Peyer's patch (tissue), 4 donors: ENCODE measurements at regions not wholly inside any gene's neighbourhood (a gene's known extent, or its start where the extent isn't known, plus 50 kb on each side); places are given as distances from the start of the nearest gene placed in this dataset.

ENCODE experiments used
- DNase-seq, 3 donors: peaks; one replicate each; pipeline ENCODE4 v3.0.0-alpha.2; 2017 to 2019
- H3K27ac ChIP-seq, 4 donors: fragments of 200-600 bp; sonication (generic); one replicate each; pipeline ENCODE4 v1.5.1; 2016 to 2019
- H3K27me3 ChIP-seq, 2 donors: fragments of 200-600 bp; sonication (generic); one replicate each; pipeline ENCODE4 v1.5.1; 2019
- H3K36me3 ChIP-seq, 3 donors: fragments of 200-600 bp; sonication (generic); one replicate each; pipeline ENCODE4 v1.5.1; 2016 to 2019
- H3K4me1 ChIP-seq, 4 donors: fragments of 200-600 bp; sonication (generic); one replicate each; pipeline ENCODE4 v1.5.1; 2016 to 2019
- H3K4me3 ChIP-seq, 4 donors: fragments of 200-600 bp; sonication (generic); 1 replicate in 3 of 4; 2 replicates in 1 of 4; pipeline ENCODE4 v1.5.1; 2016 to 2019; ENCODE audit warnings: mild to moderate bottlenecking in 1 of 4
- H3K9me3 ChIP-seq, 4 donors: fragments of 200-600 bp; sonication (generic); one replicate each; pipeline ENCODE4 v1.5.1; 2016 to 2019; ENCODE audit warnings: mild to moderate bottlenecking in 1 of 4
- CTCF ChIP-seq, 6 experiments: fragments of 450-650 bp in 4 of 6; fragments of 200-600 bp in 2 of 6; sonication (generic) in 1 of 6; IDR thresholded peaks; one replicate each; pipeline ENCODE4 v1.5.1; 2017 to 2019; ENCODE audit warnings: antibody characterized with exemption in 6 of 6, mild to moderate bottlenecking in 3 of 6, moderate library complexity in 1 of 6
- POLR2A ChIP-seq, 2 donors: fragments of 450-650 bp; IDR thresholded peaks; one replicate each; pipeline ENCODE4 v1.5.1; 2017; ENCODE audit warnings: antibody characterized with exemption in 2 of 2, mild to moderate bottlenecking in 2 of 2, moderate library complexity in 2 of 2

GRCh38 chr4:151921811-151922210 is 161.0 kb upstream of the GATB start:
- Histone ChIP-seq H3K4me1 (no peaks in the 10 kb centered on the region), H3K9me3 (no peaks in the 10 kb centered on the region), H3K27ac (no peak overlapping the region), H3K36me3 (no peaks in the 10 kb centered on the region), H3K4me3 (no peak overlapping the region), H3K27me3 (no peaks in the 10 kb centered on the region)
- no peak for DNase-seq
- TF ChIP-seq CTCF (IDR thresholded peaks at IDR 0.05), result no peak
- TF ChIP-seq POLR2A (IDR thresholded peaks at IDR 0.05), result no peak

DNA sequence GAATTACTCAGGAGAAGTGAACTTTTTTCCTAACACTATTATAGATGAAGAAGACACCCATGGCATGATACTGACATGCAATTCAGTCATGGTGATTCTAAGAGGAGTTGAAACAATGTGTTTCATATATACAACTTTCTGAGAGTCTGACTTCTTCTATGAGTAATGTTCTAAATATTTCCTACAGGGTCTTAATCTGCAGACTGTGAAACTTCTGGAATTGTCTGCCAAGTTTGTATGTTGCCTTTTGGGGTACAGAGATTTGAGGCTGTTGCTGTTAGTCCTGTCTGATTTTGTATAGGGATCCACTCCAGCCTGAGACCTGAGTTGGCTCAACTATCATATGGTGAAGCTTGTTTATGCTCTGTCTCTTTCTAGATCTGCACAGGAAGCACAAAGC is 160.6 kb upstream of the GATB start:
- H3K27ac ChIP-seq, result no peak overlapping the region
- no peak overlapping the region for H3K4me3 ChIP-seq
- DNase-seq, result no peak
- H3K9me3 ChIP-seq, result no peaks in the 10 kb centered on the region
- H3K27me3 ChIP-seq, result no peaks in the 10 kb centered on the region
- TF ChIP-seq CTCF (IDR thresholded peaks at IDR 0.05), result no peak
- H3K36me3 ChIP-seq, result no peaks in the 10 kb centered on the region
- no peaks in the 10 kb centered on the region for H3K4me1 ChIP-seq

GRCh38 chr4:151917145-151917734 is 156.4 kb upstream of the GATB start:
- Histone ChIP-seq H3K9me3 (no peaks in the 10 kb centered on the region), H3K4me3 (no peak overlapping the region), H3K27me3 (no peaks in the 10 kb centered on the region), H3K36me3 (no peaks in the 10 kb centered on the region), H3K4me1 (no peaks in the 10 kb centered on the region), H3K27ac (no peak overlapping the region)
- DNase-seq, result no peak
- TF ChIP-seq POLR2A (IDR thresholded peaks at IDR 0.05) (no peak), CTCF (IDR thresholded peaks at IDR 0.05) (no peak)

DNA sequence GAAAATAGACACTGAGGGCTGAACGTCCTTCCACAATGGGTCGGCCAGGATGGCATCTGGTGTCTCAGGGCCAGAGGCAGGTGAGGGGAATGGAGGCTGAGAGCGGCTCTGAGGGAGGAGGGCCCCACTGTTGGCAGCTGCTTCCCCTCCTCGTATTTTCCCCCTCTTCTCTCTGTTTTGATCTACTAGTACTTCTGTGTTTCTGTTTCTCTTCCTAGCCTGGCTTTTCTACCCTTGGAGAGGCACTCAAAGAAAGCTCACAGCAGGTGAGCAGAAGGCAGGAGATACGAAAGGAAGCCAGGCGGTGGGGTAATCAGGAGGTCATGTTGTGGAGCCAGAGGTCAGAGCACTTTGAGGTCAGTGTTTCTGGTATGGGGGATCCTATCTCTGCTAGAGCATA is 151.8 kb upstream of the GATB start:
- Histone ChIP-seq H3K27ac (no peak overlapping the region), H3K9me3 (no peaks in the 10 kb centered on the region), H3K4me1 (no peaks in the 10 kb centered on the region), H3K27me3 (no peaks in the 10 kb centered on the region), H3K4me3 (no peak overlapping the region), H3K36me3 (no peaks in the 10 kb centered on the region)
- TF ChIP-seq CTCF (IDR thresholded peaks at IDR 0.05) (no peak), POLR2A (IDR thresholded peaks at IDR 0.05) (no peak)
- DNase-seq, result no peak

DNA sequence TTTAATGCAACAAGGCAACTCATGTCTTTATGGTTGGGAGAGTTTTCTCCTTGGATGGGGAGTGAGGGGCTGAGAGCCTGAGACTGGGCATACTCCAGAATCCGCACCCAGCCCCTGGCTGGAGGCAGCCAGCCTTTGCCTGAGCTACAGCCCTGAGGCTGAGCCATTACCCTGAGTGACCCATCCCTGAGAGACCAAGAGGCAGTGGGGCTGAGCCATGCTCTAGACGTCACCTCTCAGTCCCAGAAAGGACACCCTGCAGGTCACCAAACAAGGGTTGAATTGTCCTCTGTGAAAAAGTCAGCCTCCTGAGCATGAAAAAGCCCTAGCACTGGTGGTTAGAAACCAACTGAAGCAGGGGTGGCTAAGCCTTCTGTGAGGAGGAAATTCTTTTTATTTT is 151.2 kb upstream of the GATB start:
- Histone ChIP-seq H3K9me3 (no peaks in the 10 kb centered on the region), H3K36me3 (no peaks in the 10 kb centered on the region), H3K27me3 (no peaks in the 10 kb centered on the region), H3K4me1 (no peaks in the 10 kb centered on the region), H3K4me3 (no peak overlapping the region), H3K27ac (no peak overlapping the region)
- TF ChIP-seq POLR2A (IDR thresholded peaks at IDR 0.05) (no peak), CTCF (IDR thresholded peaks at IDR 0.05) (no peak)
- no peak for DNase-seq
